DND-41 (cell line): ENCODE measurements at regions not wholly inside any gene's neighbourhood (a gene's known extent, or its start where the extent isn't known, plus 50 kb on each side); places are given as distances from the start of the nearest gene placed in this dataset.

Experiments used
- EZH2 ChIP-seq: IDR thresholded peaks from 3 replicates; pipeline ENCODE4 v1.6.1; 2012; ENCODE audit warnings: borderline replicate concordance, low read depth, mild to moderate bottlenecking, moderate library complexity, low read length, inconsistent platforms; ENCODE audit not compliant: severe bottlenecking
- TF ChIP-seq, protein P1 (sequence below): IDR thresholded peaks from 2 replicates; pipeline ENCODE4 v1.5.1; 2012; ENCODE audit warnings: borderline replicate concordance, low read length, moderate library complexity, mild to moderate bottlenecking; ENCODE audit not compliant: poor library complexity, severe bottlenecking; ENCODE audit errors: extremely low read depth

DNA sequence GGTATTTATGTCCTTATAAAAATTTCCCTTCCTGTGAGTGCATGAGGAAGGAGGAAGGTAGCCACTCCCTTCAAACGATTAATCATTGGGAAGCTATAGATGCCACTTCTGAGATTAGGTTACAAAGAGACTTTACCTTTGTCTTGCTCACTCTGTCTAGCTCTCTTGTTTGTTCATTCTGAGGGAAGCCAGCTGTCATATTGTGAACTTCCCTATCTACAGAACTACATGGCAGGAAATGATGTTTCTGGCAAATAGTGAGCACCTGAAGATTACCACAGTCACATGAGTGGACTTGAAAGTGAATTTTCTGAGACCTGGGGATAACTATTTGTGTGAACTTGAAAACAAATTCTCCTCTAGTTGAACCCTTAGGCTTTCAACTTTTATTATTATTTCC is 776.8 kb downstream of the CCDC85A start:
- TF ChIP-seq EZH2: no peak
- TF ChIP-seq, protein P1, sequence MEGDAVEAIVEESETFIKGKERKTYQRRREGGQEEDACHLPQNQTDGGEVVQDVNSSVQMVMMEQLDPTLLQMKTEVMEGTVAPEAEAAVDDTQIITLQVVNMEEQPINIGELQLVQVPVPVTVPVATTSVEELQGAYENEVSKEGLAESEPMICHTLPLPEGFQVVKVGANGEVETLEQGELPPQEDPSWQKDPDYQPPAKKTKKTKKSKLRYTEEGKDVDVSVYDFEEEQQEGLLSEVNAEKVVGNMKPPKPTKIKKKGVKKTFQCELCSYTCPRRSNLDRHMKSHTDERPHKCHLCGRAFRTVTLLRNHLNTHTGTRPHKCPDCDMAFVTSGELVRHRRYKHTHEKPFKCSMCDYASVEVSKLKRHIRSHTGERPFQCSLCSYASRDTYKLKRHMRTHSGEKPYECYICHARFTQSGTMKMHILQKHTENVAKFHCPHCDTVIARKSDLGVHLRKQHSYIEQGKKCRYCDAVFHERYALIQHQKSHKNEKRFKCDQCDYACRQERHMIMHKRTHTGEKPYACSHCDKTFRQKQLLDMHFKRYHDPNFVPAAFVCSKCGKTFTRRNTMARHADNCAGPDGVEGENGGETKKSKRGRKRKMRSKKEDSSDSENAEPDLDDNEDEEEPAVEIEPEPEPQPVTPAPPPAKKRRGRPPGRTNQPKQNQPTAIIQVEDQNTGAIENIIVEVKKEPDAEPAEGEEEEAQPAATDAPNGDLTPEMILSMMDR: no peak
